ENCODE measurements at regions not wholly inside any gene's neighbourhood (a gene's known extent, or its start where the extent isn't known, plus 50 kb on each side); places are given as distances from the start of the nearest gene placed in this dataset.

DNA sequence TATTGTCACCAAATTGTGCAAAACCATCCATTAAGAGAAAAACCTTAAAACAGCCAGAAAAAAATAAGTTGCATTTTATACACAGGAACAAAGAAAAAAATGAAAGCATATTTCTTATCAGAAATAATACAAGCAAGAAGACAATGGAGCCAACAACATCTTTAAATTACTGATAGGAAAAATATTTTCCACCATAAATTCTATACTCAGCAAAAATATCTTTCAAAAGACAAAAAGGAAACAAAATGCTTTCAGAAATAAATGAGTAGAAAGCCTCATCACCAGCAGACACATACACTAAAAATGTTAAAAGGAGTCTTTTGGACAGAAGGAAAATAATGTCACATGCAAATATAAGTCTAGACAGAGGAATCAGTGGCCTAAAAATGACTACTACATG is 106.4 kb upstream of the TRIB2 start:
- TF ChIP-seq, protein P1, sequence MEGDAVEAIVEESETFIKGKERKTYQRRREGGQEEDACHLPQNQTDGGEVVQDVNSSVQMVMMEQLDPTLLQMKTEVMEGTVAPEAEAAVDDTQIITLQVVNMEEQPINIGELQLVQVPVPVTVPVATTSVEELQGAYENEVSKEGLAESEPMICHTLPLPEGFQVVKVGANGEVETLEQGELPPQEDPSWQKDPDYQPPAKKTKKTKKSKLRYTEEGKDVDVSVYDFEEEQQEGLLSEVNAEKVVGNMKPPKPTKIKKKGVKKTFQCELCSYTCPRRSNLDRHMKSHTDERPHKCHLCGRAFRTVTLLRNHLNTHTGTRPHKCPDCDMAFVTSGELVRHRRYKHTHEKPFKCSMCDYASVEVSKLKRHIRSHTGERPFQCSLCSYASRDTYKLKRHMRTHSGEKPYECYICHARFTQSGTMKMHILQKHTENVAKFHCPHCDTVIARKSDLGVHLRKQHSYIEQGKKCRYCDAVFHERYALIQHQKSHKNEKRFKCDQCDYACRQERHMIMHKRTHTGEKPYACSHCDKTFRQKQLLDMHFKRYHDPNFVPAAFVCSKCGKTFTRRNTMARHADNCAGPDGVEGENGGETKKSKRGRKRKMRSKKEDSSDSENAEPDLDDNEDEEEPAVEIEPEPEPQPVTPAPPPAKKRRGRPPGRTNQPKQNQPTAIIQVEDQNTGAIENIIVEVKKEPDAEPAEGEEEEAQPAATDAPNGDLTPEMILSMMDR (IDR thresholded peaks at IDR 0.05), result no peak
- no peak for TF ChIP-seq POLR2A (IDR thresholded peaks at IDR 0.05)
